Activated naive CD8-positive, alpha-beta T cell treated with anti-CD3 and anti-CD28 coated beads, Interleukin-2, amount 10 ng/mL, durations not matched to agents 7 days and 5 days (primary cell): ENCODE measurements at regions not wholly inside any gene's neighbourhood (a gene's known extent, or its start where the extent isn't known, plus 50 kb on each side); places are given as distances from the start of the nearest gene placed in this dataset.

ENCODE experiments used
- ATAC-seq: fragments of 150-1000 bp; cut with Tn5 transposase; one replicate; pipeline ENCODE4 v1.10.0; 2021; ENCODE audit warnings: low read depth, moderate library complexity
- POLR2A ChIA-PET: fragments of 350-600 bp; sonication (Branson Sonifier 250); formaldehyde crosslinking; loops from one replicate; lab custom pipeline; 2021; ENCODE audit warnings: antibody characterized with exemption; lab: Charles Lee
- DNase-seq: peaks from one replicate; pipeline ENCODE4 v3.0.0; 2021
- H3K27ac Mint-ChIP-seq: one replicate; pipeline ENCODE4 v1.8.0; 2022; ENCODE audit warnings: mild to moderate bottlenecking, mixed read lengths
- H3K27me3 Mint-ChIP-seq: one replicate; pipeline ENCODE4 v1.8.0; 2022; ENCODE audit warnings: mild to moderate bottlenecking, moderate library complexity, mixed read lengths
- H3K36me3 Mint-ChIP-seq: one replicate; pipeline ENCODE4 v1.8.0; 2021; ENCODE audit warnings: mild to moderate bottlenecking, mixed read lengths
- H3K4me1 Mint-ChIP-seq: one replicate; pipeline ENCODE4 v1.8.0; 2021; ENCODE audit warnings: mixed read lengths
- H3K4me3 Mint-ChIP-seq: one replicate; pipeline ENCODE4 v1.8.0; 2022; ENCODE audit warnings: mild to moderate bottlenecking, moderate library complexity, mixed read lengths
- H3K9me3 Mint-ChIP-seq: one replicate; pipeline ENCODE4 v1.8.0; 2021; ENCODE audit warnings: mixed read lengths

DNA sequence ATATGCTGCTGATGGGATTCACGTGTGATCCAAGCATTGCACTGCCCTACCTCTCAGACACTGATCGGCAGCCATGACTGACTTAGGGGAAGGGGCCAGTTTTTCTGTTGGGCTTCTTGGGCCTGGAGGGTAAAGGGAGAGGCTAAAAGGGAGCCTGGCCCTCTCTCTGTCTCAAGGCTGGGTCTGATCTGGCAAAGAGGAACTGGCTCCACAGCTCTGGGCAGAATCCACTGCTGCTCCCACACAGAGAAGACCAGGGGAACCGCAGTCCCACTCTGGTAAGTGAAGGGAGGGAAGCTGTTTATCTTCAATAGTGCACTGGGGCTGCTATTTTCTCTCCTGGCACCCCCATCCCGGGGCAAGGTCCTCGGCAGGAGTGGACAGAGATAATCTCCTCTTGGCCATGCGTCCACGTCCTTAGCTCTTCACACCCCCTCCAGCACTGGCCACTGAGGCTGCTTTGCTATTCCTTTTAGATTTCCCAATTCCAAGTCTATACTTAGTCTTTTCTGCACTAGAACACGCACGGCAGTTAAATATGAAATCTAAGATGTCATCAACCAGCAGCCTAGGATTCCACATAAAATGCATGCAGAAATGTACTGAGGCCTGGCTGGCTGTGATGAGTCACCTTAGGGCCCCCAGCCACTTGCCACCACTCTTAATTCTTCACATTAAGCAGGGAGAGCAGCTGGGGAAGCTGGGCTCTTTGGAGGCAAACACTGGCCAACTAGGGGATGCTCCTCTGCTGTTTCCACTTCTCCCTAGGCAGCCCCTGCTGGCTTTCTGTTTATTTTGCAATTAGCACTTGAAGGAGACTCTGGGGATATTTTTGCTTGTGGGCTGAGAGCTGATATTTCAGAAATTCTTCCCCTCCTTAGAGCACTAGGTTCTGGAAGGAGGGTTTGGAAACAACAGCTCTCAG lies 87.8 kb upstream of the ARMC2 start:
- H3K4me3 Mint-ChIP-seq: no peak overlapping the region
- no peak for DNase-seq
- peaks cover 9% of the 10 kb centered on the region for H3K27me3 Mint-ChIP-seq
- H3K36me3 Mint-ChIP-seq: no peaks in the 10 kb centered on the region
- POLR2A ChIA-PET: no interaction called here
- ATAC-seq: no peak
- H3K9me3 Mint-ChIP-seq: no peaks in the 10 kb centered on the region
- H3K4me1 Mint-ChIP-seq: peaks cover 7% of the 10 kb centered on the region
- no peak overlapping the region for H3K27ac Mint-ChIP-seq

DNA sequence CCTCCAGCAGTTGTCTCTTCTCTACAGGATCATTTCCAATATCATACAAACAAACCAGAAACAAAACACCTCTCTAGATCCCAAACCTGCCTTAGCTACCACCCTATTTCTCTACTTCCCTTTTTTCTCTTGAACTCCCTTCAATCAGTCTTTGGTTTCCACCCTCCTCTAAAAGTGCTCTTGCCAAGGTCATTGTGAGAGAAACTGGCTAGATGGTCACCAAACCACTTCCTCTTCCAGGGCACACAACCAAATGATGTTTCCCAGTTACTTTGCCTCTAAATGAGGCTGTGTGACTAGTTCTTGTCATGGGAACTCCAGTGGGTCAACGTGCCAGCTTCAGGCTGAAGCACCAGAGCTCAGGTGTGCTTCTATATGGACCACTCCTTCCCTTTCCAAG lies 85.8 kb upstream of the ARMC2 start:
- POLR2A ChIA-PET: no interaction called here
- ATAC-seq (no peak), DNase-seq (no peak)
- peaks cover 6% of the 10 kb centered on the region for H3K27me3 Mint-ChIP-seq
- H3K9me3 Mint-ChIP-seq: no peaks in the 10 kb centered on the region
- no peaks in the 10 kb centered on the region for H3K36me3 Mint-ChIP-seq
- H3K4me1 Mint-ChIP-seq: peaks cover 8% of the 10 kb centered on the region
- no peak overlapping the region for H3K27ac Mint-ChIP-seq
- no peak overlapping the region for H3K4me3 Mint-ChIP-seq

DNA sequence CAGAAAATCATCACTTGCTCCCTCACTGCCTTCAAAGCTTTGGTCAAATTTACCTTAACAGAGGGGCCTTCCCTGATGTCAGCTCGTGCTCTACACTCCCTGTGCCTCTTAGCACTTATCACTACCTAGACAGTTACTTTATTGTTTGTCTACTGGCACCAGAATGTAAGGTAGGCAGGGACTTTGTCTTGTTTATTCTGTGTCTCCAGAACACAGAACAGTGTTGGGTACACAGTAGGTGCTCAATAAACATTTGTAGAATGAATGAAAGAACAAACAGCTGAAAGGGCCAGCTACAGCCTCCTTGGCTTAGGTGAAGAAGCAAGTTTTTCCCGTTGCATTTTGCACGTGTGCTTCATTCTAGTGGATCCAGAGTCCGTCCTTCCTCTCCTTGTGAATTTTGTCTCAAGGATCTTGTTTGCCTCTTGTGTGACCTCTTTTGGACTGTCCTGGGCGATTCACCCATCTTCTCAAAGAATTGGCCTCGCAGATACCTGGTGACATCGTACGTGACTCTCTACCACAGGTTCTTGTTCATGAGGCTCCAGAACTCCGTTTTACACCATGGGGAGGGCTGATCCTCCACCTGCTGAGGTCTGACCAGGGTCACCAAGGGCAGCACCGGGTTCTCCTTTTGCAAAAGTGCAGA lies 84.2 kb upstream of the ARMC2 start:
- ATAC-seq: no peak
- POLR2A ChIA-PET: no interaction called here
- no peak overlapping the region for H3K27ac Mint-ChIP-seq
- peaks cover 4% of the 10 kb centered on the region for H3K27me3 Mint-ChIP-seq
- no peak for DNase-seq
- H3K4me1 Mint-ChIP-seq: peaks cover 15% of the 10 kb centered on the region
- H3K4me3 Mint-ChIP-seq: no peak overlapping the region
- no peaks in the 10 kb centered on the region for H3K9me3 Mint-ChIP-seq
- no peaks in the 10 kb centered on the region for H3K36me3 Mint-ChIP-seq

DNA sequence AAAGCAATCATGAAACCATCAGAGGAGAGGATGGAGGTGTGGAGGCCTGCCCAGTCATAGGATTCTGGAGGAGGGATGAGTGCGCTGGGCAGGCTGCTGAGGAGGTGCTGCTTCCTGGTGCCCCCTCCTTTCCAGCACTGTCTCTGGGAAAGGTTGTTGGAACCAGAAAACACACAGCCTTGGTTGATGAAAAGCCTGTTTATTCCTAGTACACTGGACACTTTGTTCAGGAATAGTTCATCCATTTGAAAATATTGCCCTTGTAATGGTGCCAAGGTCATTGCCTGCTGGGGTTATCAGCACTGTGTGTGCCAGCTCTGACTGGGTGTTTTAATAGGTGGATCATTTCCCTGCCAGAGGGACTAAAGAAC lies 83.7 kb upstream of the ARMC2 start:
- POLR2A ChIA-PET: no interaction called here
- no peak overlapping the region for H3K27ac Mint-ChIP-seq
- H3K36me3 Mint-ChIP-seq: no peaks in the 10 kb centered on the region
- no peaks in the 10 kb centered on the region for H3K9me3 Mint-ChIP-seq
- peaks cover 4% of the 10 kb centered on the region for H3K27me3 Mint-ChIP-seq
- H3K4me1 Mint-ChIP-seq: peaks cover 15% of the 10 kb centered on the region
- DNase-seq (no peak), ATAC-seq (no peak)
- H3K4me3 Mint-ChIP-seq: no peak overlapping the region

DNA sequence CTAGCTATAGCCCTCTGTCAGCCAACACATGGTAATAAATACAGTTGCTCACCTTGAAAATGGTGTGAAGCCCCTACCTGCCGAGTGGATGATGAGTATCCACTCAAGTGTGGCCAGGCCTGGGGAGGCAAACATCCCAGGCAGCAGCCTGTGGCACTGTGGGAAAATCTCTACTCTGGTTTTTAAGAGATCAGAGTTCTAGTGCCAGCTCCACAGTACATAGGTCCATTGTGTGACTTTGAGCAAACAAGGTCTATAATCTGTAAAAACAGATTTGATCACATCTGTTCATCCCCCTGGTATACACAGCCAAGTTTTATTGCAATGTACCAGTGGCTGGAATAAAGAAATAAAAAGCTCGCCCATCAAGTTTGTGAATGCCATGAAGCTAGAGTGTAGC lies 82.7 kb upstream of the ARMC2 start:
- peaks cover 2% of the 10 kb centered on the region for H3K9me3 Mint-ChIP-seq

DNA sequence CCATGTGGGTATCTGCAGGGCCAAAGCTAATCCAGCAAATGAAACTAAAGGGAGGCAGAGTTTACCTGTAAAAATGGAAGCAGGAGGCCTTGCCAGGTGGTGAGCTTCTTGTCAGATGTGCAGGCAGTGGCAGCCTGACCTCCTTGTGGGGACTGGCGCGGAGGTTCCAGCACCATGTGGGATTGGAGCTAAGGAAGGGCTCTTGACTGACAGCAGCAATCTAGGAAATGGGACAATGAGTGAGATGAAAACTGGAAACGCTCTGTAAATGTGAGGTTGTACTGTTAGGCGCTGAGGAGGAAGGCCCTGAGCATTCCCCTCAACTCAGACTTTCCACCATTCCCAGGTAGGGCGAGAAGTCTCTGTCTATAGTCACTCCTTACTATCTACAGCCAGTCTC lies 81.8 kb upstream of the ARMC2 start:
- ATAC-seq (no peak), DNase-seq (no peak)
- POLR2A ChIA-PET: no interaction called here
- peaks cover 15% of the 10 kb centered on the region for H3K4me1 Mint-ChIP-seq
- H3K9me3 Mint-ChIP-seq: peaks cover 2% of the 10 kb centered on the region
- H3K36me3 Mint-ChIP-seq: peaks cover 2% of the 10 kb centered on the region
- no peak overlapping the region for H3K27ac Mint-ChIP-seq
- H3K27me3 Mint-ChIP-seq: peaks cover 3% of the 10 kb centered on the region
- H3K4me3 Mint-ChIP-seq: no peak overlapping the region

More for the DNA sequence above, 82.7 kb upstream of the ARMC2 start:
- no peak overlapping the region for H3K4me3 Mint-ChIP-seq
- H3K27ac Mint-ChIP-seq: no peak overlapping the region
- peaks cover 15% of the 10 kb centered on the region for H3K4me1 Mint-ChIP-seq
- POLR2A ChIA-PET: no interaction called here
- H3K27me3 Mint-ChIP-seq: peaks cover 4% of the 10 kb centered on the region
- peaks cover 2% of the 10 kb centered on the region for H3K36me3 Mint-ChIP-seq
- ATAC-seq (no peak), DNase-seq (no peak)

DNA sequence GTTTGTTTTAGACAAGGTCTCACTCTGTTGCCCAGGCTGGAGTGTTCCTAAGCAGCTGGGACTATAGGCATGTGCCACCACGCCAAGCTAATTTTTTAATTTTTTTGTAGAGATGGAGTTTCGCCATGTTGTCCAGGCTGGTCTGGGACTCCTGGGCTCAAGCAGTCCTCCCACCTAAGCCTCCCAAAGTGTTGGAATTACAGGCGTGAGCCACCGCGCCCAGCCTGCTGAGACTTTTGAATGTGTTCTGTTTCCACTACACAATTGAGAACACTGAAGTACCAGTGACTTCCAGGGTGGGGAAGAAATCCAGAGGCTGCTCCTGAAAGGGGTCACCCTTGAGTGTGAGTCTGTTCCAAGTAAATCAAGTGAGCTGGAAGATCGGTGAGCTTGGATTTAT lies 81.3 kb upstream of the ARMC2 start:
- H3K4me3 Mint-ChIP-seq: no peak overlapping the region
- ATAC-seq (no peak), DNase-seq (no peak)
- H3K9me3 Mint-ChIP-seq: peaks cover 2% of the 10 kb centered on the region
- peaks cover 15% of the 10 kb centered on the region for H3K4me1 Mint-ChIP-seq
- peaks cover 2% of the 10 kb centered on the region for H3K36me3 Mint-ChIP-seq
- POLR2A ChIA-PET: no interaction called here
- H3K27me3 Mint-ChIP-seq: peaks cover 3% of the 10 kb centered on the region
- no peak overlapping the region for H3K27ac Mint-ChIP-seq

DNA sequence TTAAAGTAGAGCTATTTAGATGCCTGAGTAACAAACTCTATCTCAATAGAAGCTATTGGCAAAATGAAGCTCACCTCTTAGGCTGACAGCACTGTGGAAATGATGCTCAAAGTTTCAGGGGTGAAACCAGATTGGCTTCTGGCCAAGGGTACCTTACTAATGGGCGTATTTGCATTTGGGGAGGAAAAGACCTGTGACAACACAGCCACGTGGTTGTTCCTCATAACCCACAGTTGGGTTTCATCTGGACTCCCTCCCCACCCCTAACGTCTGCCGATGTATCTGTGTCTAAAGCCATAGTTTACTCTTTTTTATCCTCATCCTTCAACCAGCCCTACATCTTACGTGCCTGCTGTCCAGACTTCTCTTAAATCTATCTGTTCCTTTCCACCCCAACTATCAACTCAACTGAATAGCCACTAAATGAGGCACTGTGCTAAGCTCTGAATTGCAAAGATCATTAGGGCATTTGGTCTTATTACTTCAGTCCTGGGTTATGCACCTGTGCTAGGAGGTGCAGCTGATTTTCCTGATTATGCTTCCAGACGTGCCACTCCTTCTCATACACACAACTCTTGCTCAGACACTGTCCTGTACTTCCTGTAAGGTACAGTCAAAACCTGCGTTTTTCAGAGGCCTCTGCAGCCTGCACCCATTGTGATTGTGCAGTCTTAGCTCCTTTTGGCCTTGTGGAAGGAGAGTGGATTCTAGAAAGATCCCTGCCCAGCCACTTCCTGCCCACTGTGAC lies 80.6 kb upstream of the ARMC2 start:
- ATAC-seq: peak; percentile 72

DNA sequence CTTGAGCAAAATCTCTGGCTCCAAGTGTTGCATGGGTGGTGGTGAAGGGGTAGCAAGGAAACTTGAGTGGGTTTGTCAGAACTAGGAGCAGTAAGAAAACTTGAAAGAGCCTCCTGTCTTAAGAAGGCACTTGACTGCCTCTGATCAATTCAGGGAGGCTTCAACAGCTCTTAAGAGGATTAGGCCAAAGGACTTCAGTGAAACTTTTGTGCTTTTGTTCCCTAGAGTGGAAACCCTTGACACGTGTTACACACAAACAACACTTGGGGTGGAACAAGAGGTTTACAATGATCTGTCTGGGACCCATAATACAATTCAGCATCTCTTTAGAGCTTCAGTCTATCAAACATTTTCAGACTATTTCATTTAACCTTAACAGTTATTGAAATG lies 80.1 kb upstream of the ARMC2 start:
- DNase-seq (no peak), ATAC-seq (no peak)
- H3K4me3 Mint-ChIP-seq: no peak overlapping the region
- peaks cover 6% of the 10 kb centered on the region for H3K27me3 Mint-ChIP-seq
- H3K27ac Mint-ChIP-seq: peak overlapping the region; percentile 36
- H3K36me3 Mint-ChIP-seq: peaks cover 2% of the 10 kb centered on the region
- peaks cover 10% of the 10 kb centered on the region for H3K4me1 Mint-ChIP-seq
- POLR2A ChIA-PET: no interaction called here
- H3K9me3 Mint-ChIP-seq: peaks cover 2% of the 10 kb centered on the region

More for the DNA sequence above, 80.6 kb upstream of the ARMC2 start:
- H3K9me3 Mint-ChIP-seq: peaks cover 2% of the 10 kb centered on the region
- POLR2A ChIA-PET: no interaction called here
- peaks cover 6% of the 10 kb centered on the region for H3K27me3 Mint-ChIP-seq
- peaks cover 11% of the 10 kb centered on the region for H3K4me1 Mint-ChIP-seq
- no peak overlapping the region for H3K4me3 Mint-ChIP-seq
- H3K36me3 Mint-ChIP-seq: peaks cover 2% of the 10 kb centered on the region
- peak overlapping the region; percentile 36 for H3K27ac Mint-ChIP-seq
- no peak for DNase-seq

- H3K9me3 Mint-ChIP-seq: peaks cover 2% of the 10 kb centered on the region
- no peak overlapping the region for H3K4me3 Mint-ChIP-seq
- no peak for DNase-seq
- peaks cover 6% of the 10 kb centered on the region for H3K27me3 Mint-ChIP-seq
- POLR2A ChIA-PET: interaction anchor here (0.5 kb wide), 1 partner anchor 680 kb away, joined by 3 read pairs; no protein-coding TSS in a partner anchor
- peaks cover 8% of the 10 kb centered on the region for H3K4me1 Mint-ChIP-seq
- ATAC-seq: no peak
- peaks cover 2% of the 10 kb centered on the region for H3K36me3 Mint-ChIP-seq
- H3K27ac Mint-ChIP-seq: no peak overlapping the region
These were observed 79.3 kb upstream of the ARMC2 start for GRCh38 chr6:108768792-108769524.

DNA sequence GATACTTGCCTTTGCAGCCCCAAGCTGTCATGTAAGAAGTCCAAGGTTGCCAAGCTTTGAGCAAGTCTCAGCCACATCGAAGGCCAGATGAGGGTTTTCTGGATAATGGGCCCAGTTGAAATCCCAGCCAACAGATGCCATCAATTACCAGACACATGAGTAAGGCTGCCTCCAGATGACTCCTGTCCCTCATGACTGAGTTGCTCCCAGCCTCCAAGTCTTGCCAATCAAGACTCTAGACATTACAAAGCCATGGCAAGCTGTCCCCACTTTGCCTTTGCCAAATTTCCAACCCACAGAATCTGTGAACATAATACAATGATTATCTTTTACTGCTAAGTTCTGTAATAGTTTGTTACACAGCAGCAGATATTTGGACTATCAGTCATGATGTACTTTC lies 76.8 kb upstream of the ARMC2 start:
- POLR2A ChIA-PET: no interaction called here
- Mint-ChIP-seq H3K27me3 (peaks cover 10% of the 10 kb centered on the region), H3K27ac (no peak overlapping the region), H3K4me1 (peaks cover 8% of the 10 kb centered on the region), H3K36me3 (peaks cover 2% of the 10 kb centered on the region), H3K9me3 (peaks cover 2% of the 10 kb centered on the region), H3K4me3 (no peak overlapping the region)
- DNase-seq (no peak), ATAC-seq (no peak)

GRCh38 chr6:108774555-108774954 lies 73.7 kb upstream of the ARMC2 start:
- ATAC-seq: no peak
- Mint-ChIP-seq H3K4me3 (no peak overlapping the region), H3K27me3 (peaks cover 28% of the 10 kb centered on the region), H3K9me3 (peaks cover 2% of the 10 kb centered on the region), H3K27ac (no peak overlapping the region), H3K4me1 (no peaks in the 10 kb centered on the region), H3K36me3 (peaks cover 2% of the 10 kb centered on the region)
- POLR2A ChIA-PET: interaction anchor here (0.6 kb wide), 1 partner anchor 14 kb away, joined by 3 read pairs; no protein-coding TSS in a partner anchor
- no peak for DNase-seq

DNA sequence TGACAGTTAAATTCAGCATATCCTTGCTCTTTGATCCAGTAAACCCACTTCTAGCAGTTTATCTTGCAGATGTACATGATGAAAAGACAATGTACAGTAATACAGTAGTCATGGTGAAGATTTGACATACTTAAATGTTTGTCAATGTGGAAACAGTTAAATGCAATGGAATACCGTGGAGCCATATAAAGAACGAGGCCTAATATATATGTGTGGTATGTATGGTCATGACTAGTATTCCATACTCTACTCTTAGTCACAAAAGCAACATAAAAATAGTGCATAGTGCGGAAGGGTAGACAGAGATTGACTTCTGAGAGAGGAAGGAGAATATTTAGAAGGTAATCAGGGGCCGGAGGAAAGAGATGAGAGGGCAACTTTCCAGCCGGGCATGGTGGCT lies 70.7 kb upstream of the ARMC2 start:
- Mint-ChIP-seq H3K36me3 (no peaks in the 10 kb centered on the region), H3K4me1 (peaks cover 8% of the 10 kb centered on the region), H3K4me3 (no peak overlapping the region), H3K27me3 (peaks cover 28% of the 10 kb centered on the region), H3K27ac (no peak overlapping the region), H3K9me3 (no peaks in the 10 kb centered on the region)
- no peak for ATAC-seq
- DNase-seq: no peak
- POLR2A ChIA-PET: no interaction called here
